SU-DHL-6 (cell line): ENCODE measurements at regions not wholly inside any gene's neighbourhood (a gene's known extent, or its start where the extent isn't known, plus 50 kb on each side); places are given as distances from the start of the nearest gene placed in this dataset.

Experiments used
- H2AFZ ChIP-seq: fragments of 200-600 bp; sonication (generic); 2 replicates; pipeline ENCODE4 v1.6.1; 2014; ENCODE audit warnings: low read depth, mild to moderate bottlenecking, moderate library complexity, mixed read lengths, antibody characterized with exemption, low read length; ENCODE audit not compliant: severe bottlenecking
- H3F3A ChIP-seq: fragments of 200-600 bp; shearing (Covaris generic); 2 replicates; pipeline ENCODE4 v1.6.0; 2016; ENCODE audit warnings: antibody characterized with exemption, mild to moderate bottlenecking; ENCODE audit not compliant: insufficient read depth
- H3K27ac ChIP-seq: fragments of 200-600 bp; sonication (generic); 2 replicates; pipeline ENCODE4 v1.5.1; 2016; ENCODE audit warnings: low read depth, mild to moderate bottlenecking, low read length, moderate library complexity, mixed read lengths
- H3K27me3 ChIP-seq: fragments of 200-600 bp; sonication (generic), shearing (Covaris generic); 2 replicates; pipeline ENCODE4 v1.6.0; 2014; ENCODE audit warnings: mild to moderate bottlenecking, low read length
- H3K36me3 ChIP-seq: fragments of 200-600 bp; sonication (generic); 2 replicates; pipeline ENCODE4 v1.6.1; 2014; ENCODE audit warnings: mild to moderate bottlenecking, low read length, mixed read lengths
- H3K4me2 ChIP-seq: fragments of 300-600, 200-600 bp; shearing (Covaris generic), sonication (generic); 2 replicates; pipeline ENCODE4 v1.6.0; 2014; ENCODE audit warnings: low read length, low read depth, mild to moderate bottlenecking; ENCODE audit not compliant: poor library complexity, severe bottlenecking
- H3K4me3 ChIP-seq: fragments of 200-600 bp; sonication (generic); 2 replicates; pipeline ENCODE4 v1.5.1; 2014; ENCODE audit warnings: antibody characterized with exemption, low read length, mild to moderate bottlenecking, mixed read lengths; ENCODE audit not compliant: insufficient read depth, poor library complexity, severe bottlenecking
- H3K79me2 ChIP-seq: fragments of 200-600 bp; sonication (generic); 2 replicates; pipeline ENCODE4 v1.6.1; 2014; ENCODE audit warnings: mild to moderate bottlenecking, low read length, moderate library complexity; ENCODE audit not compliant: insufficient read depth
- H3K9ac ChIP-seq: fragments of 200-600 bp; sonication (generic); 2 replicates; pipeline ENCODE4 v1.7.0; 2014; ENCODE audit warnings: mild to moderate bottlenecking, low read length
- H3K9me2 ChIP-seq: fragments of 200-600 bp; sonication (generic); replicated peaks from 2 replicates; pipeline ENCODE4 v1.6.1; 2014; ENCODE audit warnings: low read length; ENCODE audit not compliant: insufficient read depth
- H3K9me3 ChIP-seq: fragments of 200-600 bp; sonication (generic); 2 replicates; pipeline ENCODE4 v1.6.1; 2014; ENCODE audit warnings: low read length, mixed read lengths; ENCODE audit not compliant: insufficient read depth
- H4K20me1 ChIP-seq: fragments of 200-600 bp; sonication (generic); 2 replicates; pipeline ENCODE4 v1.6.1; 2014; ENCODE audit warnings: low read depth, mild to moderate bottlenecking, antibody characterized with exemption, low read length, moderate library complexity, mixed read lengths
- CTCF ChIP-seq: fragments of 200-600 bp; sonication (generic); IDR thresholded peaks from one replicate; pipeline ENCODE4 v1.5.1; 2017; ENCODE audit warnings: antibody characterized with exemption, mild to moderate bottlenecking, low read length, moderate library complexity; ENCODE audit not compliant: insufficient read depth, poor library complexity, severe bottlenecking
- EZH2phosphoT487 ChIP-seq: fragments of 200-600 bp; sonication (generic), shearing (Covaris generic); conservative IDR thresholded peaks from 2 replicates; pipeline ENCODE4 v1.6.1; 2018; ENCODE audit warnings: mild to moderate bottlenecking, antibody characterized with exemption, low read length, moderate library complexity, mixed read lengths

DNA sequence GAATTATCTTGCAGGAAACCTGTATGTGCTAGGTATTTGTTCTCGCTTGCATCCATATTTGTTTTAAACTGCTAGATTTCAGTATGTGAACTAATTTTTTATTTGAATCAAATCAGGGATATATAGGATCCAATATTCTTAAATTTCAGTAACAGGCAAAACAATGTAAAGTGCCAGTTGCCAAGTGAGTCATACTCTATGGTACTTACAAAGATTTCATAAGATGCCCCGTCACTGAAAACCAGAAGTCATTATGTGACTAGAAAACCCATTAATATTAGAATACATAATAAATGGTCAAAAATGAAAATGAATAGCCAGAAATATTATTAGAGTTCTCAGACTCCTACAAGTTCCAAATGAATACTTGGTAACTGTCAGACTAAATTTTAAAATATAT, 481.2 kb downstream of the TFAP2A start:
- no peak overlapping the region for H2AFZ ChIP-seq

GRCh38 chr6:9927275-9927674, 487.6 kb downstream of the TFAP2A start:
- H3K9me2 ChIP-seq: no peaks in the 10 kb centered on the region
- H3K9me3 ChIP-seq: no peaks in the 10 kb centered on the region
- H3K79me2 ChIP-seq: no peaks in the 10 kb centered on the region
- H4K20me1 ChIP-seq: no peaks in the 10 kb centered on the region
- no peaks in the 10 kb centered on the region for H3K27me3 ChIP-seq
- no peaks in the 10 kb centered on the region for H3F3A ChIP-seq
- no peak overlapping the region for H3K9ac ChIP-seq
- H3K4me2 ChIP-seq: no peak overlapping the region
- H3K27ac ChIP-seq: no peak overlapping the region
- no peaks in the 10 kb centered on the region for H3K36me3 ChIP-seq
- no peak overlapping the region for H3K4me3 ChIP-seq
- no peak overlapping the region for H2AFZ ChIP-seq
- no peak for TF ChIP-seq EZH2phosphoT487

More for the DNA sequence above, 481.2 kb downstream of the TFAP2A start:
- no peak for TF ChIP-seq CTCF
- no peak for TF ChIP-seq EZH2phosphoT487
- no peak overlapping the region for H3K9ac ChIP-seq
- H3K79me2 ChIP-seq: no peaks in the 10 kb centered on the region
- H3K36me3 ChIP-seq: no peaks in the 10 kb centered on the region
- H3K9me3 ChIP-seq: no peaks in the 10 kb centered on the region
- H3K27ac ChIP-seq: no peak overlapping the region
- no peak overlapping the region for H3K4me2 ChIP-seq
- no peaks in the 10 kb centered on the region for H3K9me2 ChIP-seq
- no peaks in the 10 kb centered on the region for H3K27me3 ChIP-seq
- H3F3A ChIP-seq: no peaks in the 10 kb centered on the region
- no peak overlapping the region for H3K4me3 ChIP-seq
- H4K20me1 ChIP-seq: no peaks in the 10 kb centered on the region

DNA sequence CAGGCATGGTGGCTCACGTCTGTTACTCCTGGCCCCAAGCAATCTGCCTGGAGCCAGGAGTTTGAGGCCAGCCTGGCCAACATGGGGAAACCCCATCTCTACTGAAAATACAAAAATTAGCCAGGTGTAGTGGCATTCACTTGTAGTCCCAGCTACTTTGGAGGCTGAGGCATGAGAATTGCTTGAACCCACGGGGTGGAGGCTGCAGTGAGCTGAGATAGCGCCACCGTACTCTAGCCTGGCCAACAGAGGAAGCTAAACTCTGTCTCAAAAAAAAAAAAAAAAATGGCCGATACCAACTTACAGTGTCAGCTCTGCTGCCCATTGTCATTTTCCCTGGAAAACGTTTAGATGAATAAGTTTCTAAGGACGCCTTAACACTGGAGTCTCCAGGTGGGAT, 489.9 kb downstream of the TFAP2A start:
- Histone ChIP-seq H3K9ac (no peak overlapping the region), H3K9me3 (no peaks in the 10 kb centered on the region), H3K9me2 (no peaks in the 10 kb centered on the region), H3K36me3 (no peaks in the 10 kb centered on the region), H3K4me2 (no peak overlapping the region), H3K4me3 (no peak overlapping the region), H4K20me1 (no peaks in the 10 kb centered on the region), H3K79me2 (no peaks in the 10 kb centered on the region), H3K27me3 (no peaks in the 10 kb centered on the region), H3F3A (no peaks in the 10 kb centered on the region), H2AFZ (no peak overlapping the region), H3K27ac (no peak overlapping the region)
- no peak for TF ChIP-seq EZH2phosphoT487
- no peak for TF ChIP-seq CTCF

DNA sequence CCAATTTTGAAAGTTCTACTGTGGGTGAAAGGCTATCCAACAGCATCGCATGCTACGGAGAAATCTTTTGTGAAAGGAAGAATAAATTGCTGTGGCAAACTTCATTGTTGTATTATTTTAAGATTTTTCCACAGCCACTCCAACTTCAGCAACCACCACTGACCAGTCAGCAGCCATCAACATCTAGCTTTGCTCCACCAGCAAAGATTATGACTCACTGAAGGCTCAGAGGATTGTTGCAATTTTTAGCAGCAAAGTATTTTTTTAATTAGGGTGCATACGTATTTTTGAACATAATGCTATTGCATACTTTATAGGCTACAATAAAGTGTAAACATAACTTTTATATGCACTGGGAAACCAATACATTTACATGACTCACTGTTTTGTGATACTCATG, 493.5 kb downstream of the TFAP2A start:
- H3K36me3 ChIP-seq: no peaks in the 10 kb centered on the region
- H4K20me1 ChIP-seq: no peaks in the 10 kb centered on the region
- no peaks in the 10 kb centered on the region for H3K9me2 ChIP-seq
- H3K9ac ChIP-seq: no peak overlapping the region
- no peak overlapping the region for H3K4me2 ChIP-seq
- no peak overlapping the region for H2AFZ ChIP-seq
- H3K9me3 ChIP-seq: no peaks in the 10 kb centered on the region
- H3K27me3 ChIP-seq: no peaks in the 10 kb centered on the region
- H3F3A ChIP-seq: no peaks in the 10 kb centered on the region
- TF ChIP-seq EZH2phosphoT487 (no peak), CTCF (no peak)
- no peaks in the 10 kb centered on the region for H3K79me2 ChIP-seq
- no peak overlapping the region for H3K4me3 ChIP-seq
- no peak overlapping the region for H3K27ac ChIP-seq
